PC-3 (cell line): ENCODE measurements at regions not wholly inside any gene's neighbourhood (a gene's known extent, or its start where the extent isn't known, plus 50 kb on each side); places are given as distances from the start of the nearest gene placed in this dataset.
"Not testable (repeated sequence)": the region's sequence is repeated elsewhere in the genome, so short reads cannot be mapped to it uniquely, and the experiment has no call there.

ENCODE experiments used
- EZH2 ChIP-seq: fragments of 300-600 bp; sonication (generic); IDR thresholded peaks from one replicate; pipeline ENCODE4 v1.6.1; 2017; ENCODE audit warnings: antibody characterized with exemption, mild to moderate bottlenecking, low read length; ENCODE audit not compliant: unreplicated experiment
- EZH2phosphoT487 ChIP-seq: fragments of 300-600 bp; sonication (generic); IDR thresholded peaks from 2 replicates; pipeline ENCODE4 v1.6.1; 2018; ENCODE audit warnings: mild to moderate bottlenecking, antibody characterized with exemption, low read length, borderline replicate concordance
- TF ChIP-seq, protein P1 (sequence below): fragments of 300-600 bp; sonication (generic); conservative IDR thresholded peaks from 2 replicates; pipeline ENCODE4 v1.5.1; 2017; ENCODE audit warnings: antibody characterized with exemption, low read depth, mild to moderate bottlenecking, low read length

DNA sequence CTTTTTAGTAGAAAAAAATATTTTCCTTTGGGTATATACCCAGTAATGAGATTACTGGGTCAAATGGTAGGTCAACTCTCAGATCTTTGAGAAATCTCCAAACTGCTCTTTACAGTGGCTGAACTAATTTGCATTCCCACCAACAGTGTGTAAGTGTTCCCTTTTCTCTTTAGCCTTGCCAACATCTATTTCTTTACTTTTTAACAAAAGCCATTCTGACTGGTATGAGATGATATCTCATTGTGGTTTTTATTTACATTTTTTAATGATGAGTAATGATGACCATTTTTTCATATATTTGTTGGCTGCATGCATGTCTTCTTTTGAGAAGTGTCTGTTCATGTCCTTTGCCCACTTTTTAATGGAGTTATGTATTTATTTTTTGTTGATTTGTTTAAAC lies 1086.2 kb upstream of the GJE1 start:
- TF ChIP-seq, protein P1, sequence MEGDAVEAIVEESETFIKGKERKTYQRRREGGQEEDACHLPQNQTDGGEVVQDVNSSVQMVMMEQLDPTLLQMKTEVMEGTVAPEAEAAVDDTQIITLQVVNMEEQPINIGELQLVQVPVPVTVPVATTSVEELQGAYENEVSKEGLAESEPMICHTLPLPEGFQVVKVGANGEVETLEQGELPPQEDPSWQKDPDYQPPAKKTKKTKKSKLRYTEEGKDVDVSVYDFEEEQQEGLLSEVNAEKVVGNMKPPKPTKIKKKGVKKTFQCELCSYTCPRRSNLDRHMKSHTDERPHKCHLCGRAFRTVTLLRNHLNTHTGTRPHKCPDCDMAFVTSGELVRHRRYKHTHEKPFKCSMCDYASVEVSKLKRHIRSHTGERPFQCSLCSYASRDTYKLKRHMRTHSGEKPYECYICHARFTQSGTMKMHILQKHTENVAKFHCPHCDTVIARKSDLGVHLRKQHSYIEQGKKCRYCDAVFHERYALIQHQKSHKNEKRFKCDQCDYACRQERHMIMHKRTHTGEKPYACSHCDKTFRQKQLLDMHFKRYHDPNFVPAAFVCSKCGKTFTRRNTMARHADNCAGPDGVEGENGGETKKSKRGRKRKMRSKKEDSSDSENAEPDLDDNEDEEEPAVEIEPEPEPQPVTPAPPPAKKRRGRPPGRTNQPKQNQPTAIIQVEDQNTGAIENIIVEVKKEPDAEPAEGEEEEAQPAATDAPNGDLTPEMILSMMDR: not testable (repeated sequence)
- not testable (repeated sequence) for TF ChIP-seq EZH2phosphoT487, EZH2
